Retinal pigment epithelial cell (primary cell): ENCODE measurements at regions not wholly inside any gene's neighbourhood (a gene's known extent, or its start where the extent isn't known, plus 50 kb on each side); places are given as distances from the start of the nearest gene placed in this dataset.

Experiments used
- DNase-seq: peaks from one replicate; pipeline ENCODE4 v3.0.0-alpha.2; 2010; ENCODE audit warnings: low read depth
- H3K4me3 ChIP-seq: 2 replicates; pipeline ENCODE4 v1.5.1; 2011; ENCODE audit warnings: mild to moderate bottlenecking, low read length, control low read depth, moderate library complexity
- CTCF ChIP-seq: conservative IDR thresholded peaks from 2 replicates; pipeline ENCODE4 v1.5.1; 2011; ENCODE audit warnings: low read depth, low read length, control low read depth, inconsistent platforms

DNA sequence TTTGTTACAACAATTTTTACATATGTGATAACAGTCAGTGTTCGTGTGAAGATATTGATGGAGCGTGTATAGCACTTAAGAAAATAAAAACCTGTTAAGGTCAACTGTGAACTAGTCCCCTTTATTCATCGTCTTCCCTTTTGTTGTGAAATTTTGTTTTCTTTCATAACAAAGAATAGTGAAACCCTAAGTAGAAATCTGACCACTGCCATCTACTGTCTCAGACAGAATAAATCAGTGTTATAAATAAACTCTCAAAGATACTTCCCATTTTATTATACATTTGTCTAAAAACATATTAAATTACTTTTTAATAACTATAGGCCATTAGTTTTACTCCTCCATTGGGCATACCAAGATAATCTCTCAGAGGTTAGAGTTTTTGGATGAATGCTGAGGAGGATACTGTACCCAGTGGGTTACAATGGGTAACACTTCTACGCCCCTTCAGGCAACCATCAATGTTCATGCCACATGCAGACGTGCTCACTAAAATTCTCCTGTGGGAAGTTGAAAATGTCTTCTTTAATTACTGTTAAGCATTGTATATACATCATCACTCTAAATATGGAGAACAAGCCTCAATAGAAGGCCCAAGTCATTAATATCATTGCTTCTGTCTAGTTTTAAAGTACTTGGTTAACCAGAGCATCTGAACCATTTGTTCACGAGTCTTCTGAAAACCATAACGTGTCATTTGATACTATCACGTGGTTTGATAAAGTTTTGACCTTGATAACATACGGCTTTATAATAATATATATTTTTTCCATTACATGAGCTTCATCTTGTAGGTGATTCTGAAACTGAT lies 171.2 kb downstream of the TMA16 start:
- TF ChIP-seq CTCF = no peak
- no peak overlapping the region for H3K4me3 ChIP-seq
- no peak for DNase-seq

DNA sequence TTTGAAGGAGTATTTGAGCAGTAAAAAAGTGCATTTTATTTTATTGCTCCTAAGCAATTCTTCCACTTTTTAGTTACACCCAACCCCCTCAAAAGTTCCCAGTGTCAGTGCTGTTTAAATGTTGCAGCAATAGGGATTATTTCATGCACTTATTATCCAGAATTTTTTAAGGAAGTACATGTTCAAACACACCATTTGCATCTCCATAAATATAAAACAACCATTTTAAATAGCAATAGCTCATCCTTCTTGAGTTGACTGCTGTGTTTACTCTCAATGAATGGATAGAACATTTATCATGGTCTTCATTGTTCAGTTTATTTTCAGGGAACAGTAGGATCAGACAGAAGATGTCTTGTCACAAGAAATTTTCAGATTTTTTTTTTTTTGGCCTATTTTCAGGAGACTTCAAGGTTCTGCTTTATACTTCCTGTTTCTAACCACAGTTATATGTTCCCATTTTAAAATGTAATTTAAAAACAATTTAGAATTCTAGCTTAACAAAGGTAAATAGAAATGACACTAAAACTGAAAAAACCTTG lies 171.9 kb downstream of the TMA16 start:
- H3K4me3 ChIP-seq = no peak overlapping the region
- TF ChIP-seq CTCF = no peak
- DNase-seq = no peak

DNA sequence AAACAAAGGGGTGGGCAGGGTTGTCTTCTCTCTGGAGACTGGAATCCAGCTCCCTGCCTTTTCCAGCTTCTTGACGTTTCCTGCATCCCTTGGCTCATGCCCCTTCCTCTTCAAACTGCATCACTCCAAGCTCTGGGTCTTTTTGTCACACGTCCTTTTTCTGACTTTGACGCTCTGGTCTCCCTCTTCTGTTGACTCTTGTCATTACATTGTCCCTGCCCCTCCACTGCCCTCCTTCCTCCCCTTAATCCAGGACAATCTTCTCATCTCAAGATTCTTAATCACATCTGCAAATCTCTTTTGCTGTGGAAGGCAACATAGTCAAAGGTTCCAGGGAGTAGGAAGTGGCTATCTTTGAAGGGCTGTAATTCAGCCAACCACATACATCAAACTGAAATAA lies 178.3 kb downstream of the TMA16 start:
- H3K4me3 ChIP-seq = no peak overlapping the region
- DNase-seq = no peak
- TF ChIP-seq CTCF = no peak

GRCh38 chr4:163673848-163674697 lies 179.6 kb downstream of the TMA16 start:
- no peak for DNase-seq

GRCh38 chr4:163679189-163679588 lies 184.7 kb downstream of the TMA16 start:
- no peak overlapping the region for H3K4me3 ChIP-seq

More at GRCh38 chr4:163673848-163674697, 179.6 kb downstream of the TMA16 start:
- no peak overlapping the region for H3K4me3 ChIP-seq
- TF ChIP-seq CTCF = no peak

More at GRCh38 chr4:163679189-163679588, 184.7 kb downstream of the TMA16 start:
- no peak for DNase-seq
- peak; percentile 33 for TF ChIP-seq CTCF
